ENCODE measurements at regions not wholly inside any gene's neighbourhood (a gene's known extent, or its start where the extent isn't known, plus 50 kb on each side); places are given as distances from the start of the nearest gene placed in this dataset.

- no peak for DNase-seq (ENCODE audit: low read depth)
Observed at GRCh38 chr7:46150202-46150601, 229.1 kb upstream of the IGFBP3 start.

- DNase-seq (ENCODE audit: low read depth), result no peak
Observed at GRCh38 chr7:46147871-46148270, 226.8 kb upstream of the IGFBP3 start.

GRCh38 chr7:46146454-46147255 is 225.6 kb upstream of the IGFBP3 start:
- DNase-seq (ENCODE audit: low read depth), result peak; percentile 87

GRCh38 chr7:46145412-46145811 is 224.3 kb upstream of the IGFBP3 start:
- peak; percentile 97 for DNase-seq (ENCODE audit: low read depth)

GRCh38 chr7:46143949-46144917 is 223.2 kb upstream of the IGFBP3 start:
- no peak for DNase-seq (ENCODE audit: low read depth)

GRCh38 chr7:46143421-46143820 is 222.3 kb upstream of the IGFBP3 start:
- DNase-seq (ENCODE audit: low read depth), result no peak

- DNase-seq (ENCODE audit: low read depth), result peak; percentile 84
Observed at GRCh38 chr7:46139079-46139478, 218.0 kb upstream of the IGFBP3 start.

GRCh38 chr7:46137725-46138124 is 216.7 kb upstream of the IGFBP3 start:
- DNase-seq (ENCODE audit: low read depth), result no peak

- DNase-seq (ENCODE audit: low read depth), result no peak
Observed at GRCh38 chr7:46135557-46135956, 214.5 kb upstream of the IGFBP3 start.

GRCh38 chr7:46134795-46135194 is 213.7 kb upstream of the IGFBP3 start:
- no peak for DNase-seq (ENCODE audit: low read depth)

- DNase-seq (ENCODE audit: low read depth), result no peak
Observed at GRCh38 chr7:46134385-46134784, 213.3 kb upstream of the IGFBP3 start.

- peak; percentile 75 for DNase-seq (ENCODE audit: low read depth)
Observed at GRCh38 chr7:46133751-46134150, 212.7 kb upstream of the IGFBP3 start.

GRCh38 chr7:46133072-46133471 is 212.0 kb upstream of the IGFBP3 start:
- peak; percentile 88 for DNase-seq (ENCODE audit: low read depth)

- peak; percentile 89 for DNase-seq (ENCODE audit: low read depth)
Observed at GRCh38 chr7:46131916-46132795, 211.1 kb upstream of the IGFBP3 start.

GRCh38 chr7:46129831-46130230 is 208.8 kb upstream of the IGFBP3 start:
- no peak for DNase-seq (ENCODE audit: low read depth)

- no peak for DNase-seq (ENCODE audit: low read depth)
Observed at GRCh38 chr7:46127814-46128213, 206.7 kb upstream of the IGFBP3 start.

GRCh38 chr7:46126675-46127300 is 205.7 kb upstream of the IGFBP3 start:
- DNase-seq (ENCODE audit: low read depth), result no peak

GRCh38 chr7:46123756-46124343 is 202.8 kb upstream of the IGFBP3 start:
- DNase-seq (ENCODE audit: low read depth), result no peak

GRCh38 chr7:46115410-46115809 is 194.3 kb upstream of the IGFBP3 start:
- DNase-seq (ENCODE audit: low read depth), result peak; percentile 53

GRCh38 chr7:46109437-46109836 is 188.4 kb upstream of the IGFBP3 start:
- DNase-seq (ENCODE audit: low read depth), result no peak

- DNase-seq (ENCODE audit: low read depth), result no peak
Observed at GRCh38 chr7:46108272-46108671, 187.2 kb upstream of the IGFBP3 start.
